Thyroid gland (tissue), 4 donors: ENCODE measurements at regions not wholly inside any gene's neighbourhood (a gene's known extent, or its start where the extent isn't known, plus 50 kb on each side); places are given as distances from the start of the nearest gene placed in this dataset.

Experiments used
- POLR2A ChIP-seq, 2 donors: fragments of 450-650 bp; IDR thresholded peaks; one replicate each; pipeline ENCODE4 v1.6.1; 2017; ENCODE audit warnings: antibody characterized with exemption in 2 of 2, mild to moderate bottlenecking in 2 of 2, moderate library complexity in 1 of 2
- TF ChIP-seq, protein P1 (sequence below), 6 experiments: fragments of 200-600 bp in 3 of 6; fragments of 450-650 bp in 3 of 6; sonication (generic) in 3 of 6; IDR thresholded peaks; one replicate each; pipeline ENCODE4 v1.5.1; 2016 to 2019; ENCODE audit warnings: antibody characterized with exemption in 6 of 6, mild to moderate bottlenecking in 2 of 6, inconsistent platforms in 1 of 6, moderate library complexity in 1 of 6

DNA sequence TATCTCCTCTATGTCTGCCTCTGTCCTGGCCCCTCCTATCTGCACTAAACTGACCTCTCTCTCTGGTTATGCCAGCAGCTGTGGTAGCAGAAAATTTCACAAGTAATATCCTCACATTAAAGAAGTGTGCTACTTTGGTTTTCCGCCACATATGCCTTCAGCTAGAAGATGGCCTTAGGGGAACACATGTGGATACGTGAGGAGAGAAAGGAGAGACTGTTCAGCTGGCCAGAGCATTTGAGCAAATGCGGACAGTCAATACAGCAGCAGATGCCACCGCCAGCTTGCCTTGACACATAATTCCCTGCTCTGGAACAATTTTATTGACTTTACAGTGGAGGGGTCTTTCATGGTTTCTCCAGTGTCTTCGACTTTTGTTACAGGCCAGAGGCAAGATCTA, 434.6 kb downstream of the TAF11L14 start:
- TF ChIP-seq, protein P1, sequence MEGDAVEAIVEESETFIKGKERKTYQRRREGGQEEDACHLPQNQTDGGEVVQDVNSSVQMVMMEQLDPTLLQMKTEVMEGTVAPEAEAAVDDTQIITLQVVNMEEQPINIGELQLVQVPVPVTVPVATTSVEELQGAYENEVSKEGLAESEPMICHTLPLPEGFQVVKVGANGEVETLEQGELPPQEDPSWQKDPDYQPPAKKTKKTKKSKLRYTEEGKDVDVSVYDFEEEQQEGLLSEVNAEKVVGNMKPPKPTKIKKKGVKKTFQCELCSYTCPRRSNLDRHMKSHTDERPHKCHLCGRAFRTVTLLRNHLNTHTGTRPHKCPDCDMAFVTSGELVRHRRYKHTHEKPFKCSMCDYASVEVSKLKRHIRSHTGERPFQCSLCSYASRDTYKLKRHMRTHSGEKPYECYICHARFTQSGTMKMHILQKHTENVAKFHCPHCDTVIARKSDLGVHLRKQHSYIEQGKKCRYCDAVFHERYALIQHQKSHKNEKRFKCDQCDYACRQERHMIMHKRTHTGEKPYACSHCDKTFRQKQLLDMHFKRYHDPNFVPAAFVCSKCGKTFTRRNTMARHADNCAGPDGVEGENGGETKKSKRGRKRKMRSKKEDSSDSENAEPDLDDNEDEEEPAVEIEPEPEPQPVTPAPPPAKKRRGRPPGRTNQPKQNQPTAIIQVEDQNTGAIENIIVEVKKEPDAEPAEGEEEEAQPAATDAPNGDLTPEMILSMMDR (IDR thresholded peaks at IDR 0.05), result no peak
- TF ChIP-seq POLR2A (IDR thresholded peaks at IDR 0.05), result no peak
